ENCODE measurements at regions not wholly inside any gene's neighbourhood (a gene's known extent, or its start where the extent isn't known, plus 50 kb on each side); places are given as distances from the start of the nearest gene placed in this dataset.

DNA sequence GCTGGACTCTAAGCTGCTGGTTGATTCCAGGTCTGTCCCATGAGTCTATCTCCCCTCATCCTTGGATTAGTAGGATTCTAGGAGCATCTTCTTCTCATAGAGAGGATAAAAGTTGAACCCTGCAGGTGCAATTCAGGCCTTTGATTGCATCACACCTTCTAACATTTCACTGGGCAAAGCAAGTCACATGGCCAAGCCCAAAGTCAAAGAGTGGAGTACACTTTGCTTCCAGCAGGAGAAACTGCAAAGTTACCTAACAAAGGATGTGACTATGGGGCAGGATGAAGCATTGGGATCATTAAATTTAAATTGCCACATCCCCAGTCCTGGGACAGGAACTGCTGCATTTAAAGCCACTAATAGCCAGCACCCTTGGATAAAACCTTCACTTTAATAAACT lies 51.0 kb upstream of the EGFLAM start:
- H3K9me3 Mint-ChIP-seq = no peaks in the 10 kb centered on the region
- ATAC-seq (replicated peaks; ENCODE audit: extremely low read depth, poor library complexity, severe bottlenecking) (no peak), DNase-seq (ENCODE audit: low spot score in 2 of 2) (no peak)
- H3K4me1 Mint-ChIP-seq = no peaks in the 10 kb centered on the region
- H3K36me3 Mint-ChIP-seq (ENCODE audit: insufficient read depth) = no peaks in the 10 kb centered on the region
- no peak overlapping the region for H3K4me3 Mint-ChIP-seq
- H3K27me3 Mint-ChIP-seq = peaks cover 28% of the 10 kb centered on the region
- H3K27ac Mint-ChIP-seq (ENCODE audit: low read depth) = no peak overlapping the region

DNA sequence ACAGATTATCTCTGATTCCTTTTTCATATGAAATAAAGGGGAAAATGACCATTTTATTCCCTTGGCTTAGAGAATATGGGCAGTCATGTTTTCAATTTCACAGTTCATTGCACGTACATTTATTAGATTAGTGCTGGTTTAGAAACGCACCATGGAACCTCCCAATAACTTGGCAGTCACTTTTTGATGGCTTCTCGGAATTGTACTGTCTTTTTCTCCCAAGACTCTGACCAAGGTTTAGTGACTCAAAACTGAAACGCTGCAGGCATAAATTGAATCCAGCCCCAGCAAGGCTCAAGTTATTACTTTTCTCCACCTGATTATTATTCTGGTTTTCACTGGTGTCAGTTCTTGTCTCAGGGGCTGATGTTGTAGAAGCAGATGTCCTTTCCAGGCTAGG lies 55.6 kb upstream of the EGFLAM start:
- no peak overlapping the region for H3K27ac Mint-ChIP-seq (ENCODE audit: low read depth)
- ATAC-seq (replicated peaks; ENCODE audit: extremely low read depth, poor library complexity, severe bottlenecking) (no peak), DNase-seq (ENCODE audit: low spot score in 2 of 2) (no peak)
- H3K27me3 Mint-ChIP-seq = peaks cover 28% of the 10 kb centered on the region
- H3K9me3 Mint-ChIP-seq = peaks cover 6% of the 10 kb centered on the region
- H3K36me3 Mint-ChIP-seq (ENCODE audit: insufficient read depth) = no peaks in the 10 kb centered on the region
- no peaks in the 10 kb centered on the region for H3K4me1 Mint-ChIP-seq
- H3K4me3 Mint-ChIP-seq = no peak overlapping the region

DNA sequence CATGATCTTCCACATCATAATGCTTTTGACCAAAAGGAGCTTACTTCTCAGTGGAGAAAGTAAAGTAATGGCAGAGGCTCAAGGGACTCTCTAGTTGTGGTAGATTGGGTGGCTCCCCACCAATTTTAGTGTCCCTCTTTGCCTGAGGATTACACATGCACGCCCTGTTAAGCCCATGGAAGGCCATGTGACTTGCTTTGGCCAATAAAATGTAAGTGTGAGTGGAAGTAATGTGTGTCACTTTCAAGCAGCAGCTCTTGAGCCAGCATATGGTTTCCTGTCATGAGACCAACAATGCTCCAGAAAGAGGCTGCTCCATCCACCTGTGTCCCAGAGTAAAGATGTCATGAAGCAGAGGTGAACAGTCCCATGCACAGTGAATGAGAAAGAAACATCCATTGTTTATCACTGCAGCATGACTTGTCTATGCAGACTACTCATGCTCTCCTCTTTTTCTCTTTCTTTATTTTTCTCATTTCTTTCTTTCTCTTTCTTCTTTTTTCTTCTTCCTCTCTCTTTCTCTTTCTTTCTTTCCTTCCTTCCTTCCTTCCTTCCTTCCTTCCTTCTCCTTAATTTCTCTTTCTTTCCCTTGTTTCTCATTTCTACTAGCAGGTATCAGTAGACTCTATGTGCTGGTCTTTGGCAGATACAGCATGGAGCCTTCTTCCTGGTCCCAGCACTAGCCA lies 57.3 kb upstream of the EGFLAM start:
- DNase-seq (ENCODE audit: low spot score in 2 of 2) = no peak
- Mint-ChIP-seq H3K36me3 (ENCODE audit: insufficient read depth) (no peaks in the 10 kb centered on the region), H3K9me3 (peaks cover 6% of the 10 kb centered on the region), H3K4me3 (no peak overlapping the region), H3K27ac (ENCODE audit: low read depth) (no peak overlapping the region), H3K27me3 (peaks cover 40% of the 10 kb centered on the region), H3K4me1 (no peaks in the 10 kb centered on the region)
- ATAC-seq (replicated peaks; ENCODE audit: extremely low read depth, poor library complexity, severe bottlenecking) = no peak

DNA sequence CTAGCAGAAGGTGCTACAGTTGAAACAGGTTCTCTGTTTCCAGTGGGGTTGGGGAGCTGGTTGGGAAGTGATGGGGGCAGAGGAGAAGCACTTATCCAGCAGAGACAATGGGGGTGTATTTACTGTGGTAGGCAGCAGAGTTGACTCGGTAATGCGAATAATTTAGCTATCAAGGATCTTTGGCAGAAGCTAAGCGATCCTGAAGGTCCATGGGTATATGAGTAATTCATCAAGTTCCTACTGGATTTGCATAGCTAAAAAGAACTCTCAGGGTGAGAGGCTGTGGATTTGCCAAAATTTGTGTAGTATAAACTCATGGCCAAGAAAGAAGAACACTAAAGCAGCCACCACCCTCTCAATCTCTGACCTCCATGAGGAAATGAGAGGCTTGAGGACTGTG lies 61.2 kb upstream of the EGFLAM start:
- Mint-ChIP-seq H3K4me3 (no peak overlapping the region), H3K27ac (ENCODE audit: low read depth) (no peak overlapping the region)
- ATAC-seq (replicated peaks; ENCODE audit: extremely low read depth, poor library complexity, severe bottlenecking) = no peak

DNA sequence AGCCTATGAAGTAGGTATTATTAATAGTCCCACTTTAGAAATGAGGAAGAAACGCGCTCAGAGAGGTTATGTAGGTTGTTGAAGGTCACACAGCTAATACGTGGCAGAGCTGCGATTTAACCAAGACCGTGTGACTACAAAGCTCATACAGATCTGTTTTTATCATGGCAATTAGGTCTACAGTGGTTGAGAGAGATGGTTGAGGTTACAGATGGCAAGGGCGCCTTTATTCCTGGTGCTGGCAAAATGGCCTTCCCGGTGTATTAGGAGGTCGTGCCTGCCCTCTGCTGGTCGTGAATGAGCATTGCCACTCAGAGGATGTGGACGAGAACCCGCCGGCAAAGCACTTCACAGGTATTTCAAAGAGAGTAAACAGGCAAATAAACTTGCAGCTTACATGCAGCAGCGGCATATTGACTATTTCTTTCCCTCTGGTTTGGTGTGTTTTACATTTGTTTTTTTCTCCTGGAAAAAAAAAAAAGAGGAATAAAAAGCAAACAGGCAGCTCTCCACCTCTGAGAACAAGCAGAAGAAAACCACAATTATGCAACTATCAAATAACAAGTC lies 65.3 kb upstream of the EGFLAM start:
- H3K27me3 Mint-ChIP-seq = peaks cover 37% of the 10 kb centered on the region
- DNase-seq (ENCODE audit: low spot score in 2 of 2) (peak in 1 of 2 donors; percentile 15), ATAC-seq (replicated peaks; ENCODE audit: extremely low read depth, poor library complexity, severe bottlenecking) (peak; percentile 10)
- H3K9me3 Mint-ChIP-seq = no peaks in the 10 kb centered on the region
- H3K4me3 Mint-ChIP-seq = no peak overlapping the region
- no peaks in the 10 kb centered on the region for H3K4me1 Mint-ChIP-seq
- H3K27ac Mint-ChIP-seq (ENCODE audit: low read depth) = no peak overlapping the region
- no peaks in the 10 kb centered on the region for H3K36me3 Mint-ChIP-seq (ENCODE audit: insufficient read depth)

More for the DNA sequence above, 61.2 kb upstream of the EGFLAM start:
- no peaks in the 10 kb centered on the region for H3K4me1 Mint-ChIP-seq
- no peaks in the 10 kb centered on the region for H3K36me3 Mint-ChIP-seq (ENCODE audit: insufficient read depth)
- no peak for DNase-seq (ENCODE audit: low spot score in 2 of 2)
- H3K9me3 Mint-ChIP-seq = peaks cover 6% of the 10 kb centered on the region
- H3K27me3 Mint-ChIP-seq = peaks cover 37% of the 10 kb centered on the region

DNA sequence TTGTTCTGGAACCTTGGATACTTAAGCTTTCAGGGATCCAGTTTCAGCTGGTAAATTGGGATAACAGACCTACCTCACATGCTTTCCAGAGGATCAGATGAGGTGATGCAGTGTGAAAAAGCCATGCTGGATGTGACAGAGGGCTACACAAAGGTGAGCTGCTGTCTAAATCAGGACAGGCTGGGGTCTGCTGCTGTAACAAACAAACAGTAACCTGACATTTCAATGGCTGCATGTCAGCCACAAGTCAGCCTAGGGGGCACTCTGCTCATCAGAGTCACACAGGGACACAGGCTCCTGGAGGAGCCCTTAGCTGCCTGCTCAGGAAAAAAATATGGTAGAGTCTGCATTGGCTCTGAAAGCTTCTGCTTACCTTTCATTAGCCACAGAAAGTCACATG lies 66.7 kb upstream of the EGFLAM start:
- no peak overlapping the region for H3K27ac Mint-ChIP-seq (ENCODE audit: low read depth)
- H3K9me3 Mint-ChIP-seq = no peaks in the 10 kb centered on the region
- H3K27me3 Mint-ChIP-seq = peaks cover 30% of the 10 kb centered on the region
- no peaks in the 10 kb centered on the region for H3K36me3 Mint-ChIP-seq (ENCODE audit: insufficient read depth)
- H3K4me1 Mint-ChIP-seq = no peaks in the 10 kb centered on the region
- ATAC-seq (replicated peaks; ENCODE audit: extremely low read depth, poor library complexity, severe bottlenecking) = no peak
- no peak for DNase-seq (ENCODE audit: low spot score in 2 of 2)
- no peak overlapping the region for H3K4me3 Mint-ChIP-seq

DNA sequence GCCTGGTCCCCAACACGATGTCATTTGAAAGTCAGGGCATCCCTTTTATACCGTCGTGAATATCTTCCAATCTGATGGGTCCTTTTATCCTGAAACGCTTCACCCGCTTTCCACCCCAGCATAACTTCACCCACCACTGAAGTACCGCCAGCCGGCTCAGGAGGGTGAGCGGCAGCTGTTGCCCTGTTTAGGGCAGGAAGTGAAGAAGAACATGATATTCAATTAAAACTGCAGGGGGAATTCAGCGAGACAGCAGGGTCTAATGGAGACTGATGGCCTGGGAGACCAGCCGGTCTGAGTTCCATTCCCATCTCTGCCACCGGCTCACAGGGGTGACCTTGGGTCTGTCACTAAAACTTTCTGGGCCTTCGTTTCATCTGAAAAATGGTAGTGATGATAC lies 68.2 kb upstream of the EGFLAM start:
- H3K4me1 Mint-ChIP-seq = no peaks in the 10 kb centered on the region
- no peak overlapping the region for H3K4me3 Mint-ChIP-seq
- no peak for ATAC-seq (replicated peaks; ENCODE audit: extremely low read depth, poor library complexity, severe bottlenecking)
- H3K9me3 Mint-ChIP-seq = no peaks in the 10 kb centered on the region
- no peak overlapping the region for H3K27ac Mint-ChIP-seq (ENCODE audit: low read depth)
- H3K27me3 Mint-ChIP-seq = peaks cover 16% of the 10 kb centered on the region
- no peak for DNase-seq (ENCODE audit: low spot score in 2 of 2)
- no peaks in the 10 kb centered on the region for H3K36me3 Mint-ChIP-seq (ENCODE audit: insufficient read depth)

DNA sequence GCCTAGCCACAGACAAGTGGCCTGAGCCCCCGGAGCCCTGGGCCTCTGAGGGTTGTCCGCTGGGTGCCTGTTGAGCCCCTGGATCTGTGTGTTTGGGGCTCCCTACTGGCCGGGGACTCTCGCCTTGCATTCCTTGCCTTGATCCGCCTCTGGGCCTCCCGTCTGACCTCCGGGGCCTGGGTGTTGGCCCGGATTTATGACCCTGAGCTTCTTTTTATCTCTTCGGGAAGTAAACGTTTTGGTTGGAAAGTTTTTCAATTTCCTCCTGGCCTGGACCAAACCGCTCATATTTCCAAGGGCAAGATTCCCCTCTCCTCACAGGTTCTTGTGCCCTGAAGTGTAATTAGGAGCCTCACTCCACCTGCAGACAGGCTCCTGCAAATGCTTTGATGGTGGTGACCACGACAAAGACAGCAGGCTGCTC lies 69.3 kb upstream of the EGFLAM start:
- Mint-ChIP-seq H3K27me3 (peaks cover 6% of the 10 kb centered on the region), H3K36me3 (ENCODE audit: insufficient read depth) (no peaks in the 10 kb centered on the region), H3K27ac (ENCODE audit: low read depth) (no peak overlapping the region), H3K9me3 (no peaks in the 10 kb centered on the region), H3K4me1 (no peaks in the 10 kb centered on the region), H3K4me3 (no peak overlapping the region)
- ATAC-seq (replicated peaks; ENCODE audit: extremely low read depth, poor library complexity, severe bottlenecking) (no peak), DNase-seq (ENCODE audit: low spot score in 2 of 2) (no peak)

DNA sequence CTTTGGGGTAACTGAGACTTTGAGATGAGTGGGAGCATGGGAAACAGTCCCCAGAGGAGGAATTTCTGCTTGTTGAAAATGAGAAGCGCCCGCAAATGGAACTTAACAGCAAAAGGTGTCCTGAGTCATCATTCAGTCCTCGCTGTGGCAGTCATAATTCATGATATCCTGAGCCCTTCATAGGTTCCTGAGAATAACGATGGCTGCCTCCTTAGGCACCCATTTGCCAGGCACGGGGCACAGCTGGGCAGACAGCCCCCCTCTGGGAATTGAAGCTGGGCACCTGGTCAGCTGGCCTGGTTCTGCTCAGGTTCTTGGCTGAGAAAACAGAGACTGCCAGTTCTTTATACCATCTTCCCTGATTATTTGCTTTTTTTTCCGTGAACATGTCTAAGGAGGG lies 69.8 kb upstream of the EGFLAM start:
- ATAC-seq (replicated peaks; ENCODE audit: extremely low read depth, poor library complexity, severe bottlenecking) (no peak), DNase-seq (ENCODE audit: low spot score in 2 of 2) (no peak)
- Mint-ChIP-seq H3K4me3 (no peak overlapping the region), H3K9me3 (no peaks in the 10 kb centered on the region), H3K36me3 (ENCODE audit: insufficient read depth) (no peaks in the 10 kb centered on the region), H3K27me3 (peaks cover under 1% of the 10 kb centered on the region), H3K4me1 (no peaks in the 10 kb centered on the region), H3K27ac (ENCODE audit: low read depth) (no peak overlapping the region)

DNA sequence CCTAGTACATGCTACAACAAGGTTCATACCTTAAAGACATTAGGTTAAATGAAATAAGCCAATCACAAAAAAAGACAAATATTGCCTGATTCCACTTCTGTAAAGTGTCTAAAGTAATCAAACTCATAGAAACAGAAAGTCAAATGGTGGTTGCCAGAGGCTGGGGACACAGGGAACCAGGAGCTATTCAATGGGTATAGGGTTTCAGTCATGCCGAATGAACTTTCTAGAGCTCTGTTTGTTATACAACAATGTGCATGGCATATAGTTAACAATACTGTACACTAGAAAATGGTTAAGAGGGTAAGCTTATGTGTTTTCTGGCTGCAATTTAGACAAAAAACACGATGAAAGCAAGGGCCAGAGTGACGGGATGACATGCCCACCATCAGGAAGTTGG lies 70.8 kb upstream of the EGFLAM start:
- ATAC-seq (replicated peaks; ENCODE audit: extremely low read depth, poor library complexity, severe bottlenecking) (no peak), DNase-seq (ENCODE audit: low spot score in 2 of 2) (no peak)
- no peak overlapping the region for H3K4me3 Mint-ChIP-seq
- no peaks in the 10 kb centered on the region for H3K27me3 Mint-ChIP-seq
- no peaks in the 10 kb centered on the region for H3K4me1 Mint-ChIP-seq
- no peak overlapping the region for H3K27ac Mint-ChIP-seq (ENCODE audit: low read depth)
- no peaks in the 10 kb centered on the region for H3K9me3 Mint-ChIP-seq
- H3K36me3 Mint-ChIP-seq (ENCODE audit: insufficient read depth) = no peaks in the 10 kb centered on the region

DNA sequence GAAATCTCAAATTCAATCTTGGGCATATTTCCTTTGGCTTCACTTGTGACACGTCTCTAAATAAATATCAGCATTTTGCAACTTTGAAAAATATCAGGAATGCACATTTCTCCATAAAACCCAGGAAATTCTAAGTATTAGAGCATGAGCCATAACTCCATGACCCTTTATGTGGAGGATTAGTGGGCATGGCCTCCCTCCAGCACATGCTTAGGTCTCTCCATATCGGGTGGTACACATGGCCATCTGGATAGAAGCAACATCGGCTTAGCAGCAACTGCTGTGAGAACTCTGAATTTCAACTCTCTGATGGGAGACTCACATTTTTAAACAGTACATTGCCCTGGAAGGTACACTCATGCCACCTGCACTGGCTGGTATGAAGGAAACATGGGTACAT lies 73.7 kb upstream of the EGFLAM start:
- Mint-ChIP-seq H3K4me1 (no peaks in the 10 kb centered on the region), H3K9me3 (no peaks in the 10 kb centered on the region), H3K36me3 (ENCODE audit: insufficient read depth) (no peaks in the 10 kb centered on the region)

DNA sequence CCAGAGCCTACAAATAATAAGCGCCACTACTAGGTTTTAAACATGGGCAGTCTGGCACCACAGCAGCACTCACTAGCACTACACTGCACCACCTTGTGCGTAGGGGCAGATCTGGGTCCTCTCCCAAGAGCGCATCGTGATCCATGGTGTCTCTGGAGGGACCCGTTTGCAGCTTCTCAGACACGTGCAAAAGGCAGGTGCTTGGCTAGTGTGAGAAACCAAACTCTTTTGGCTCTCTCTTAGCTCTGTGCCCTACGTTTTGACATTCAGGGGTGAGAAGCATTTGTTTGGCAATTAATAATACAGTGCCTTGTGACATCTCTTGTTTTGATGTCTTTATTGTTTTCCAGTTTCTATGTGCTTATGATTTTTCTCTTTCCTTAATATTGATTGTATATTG lies 75.4 kb upstream of the EGFLAM start:
- Mint-ChIP-seq H3K27ac (ENCODE audit: low read depth) (no peak overlapping the region), H3K27me3 (peaks cover 28% of the 10 kb centered on the region), H3K9me3 (no peaks in the 10 kb centered on the region), H3K36me3 (ENCODE audit: insufficient read depth) (no peaks in the 10 kb centered on the region), H3K4me1 (no peaks in the 10 kb centered on the region), H3K4me3 (no peak overlapping the region)
- no peak for ATAC-seq (replicated peaks; ENCODE audit: extremely low read depth, poor library complexity, severe bottlenecking)
- no peak for DNase-seq (ENCODE audit: low spot score in 2 of 2)

More for the DNA sequence above, 73.7 kb upstream of the EGFLAM start:
- DNase-seq (ENCODE audit: low spot score in 2 of 2) (no peak), ATAC-seq (replicated peaks; ENCODE audit: extremely low read depth, poor library complexity, severe bottlenecking) (no peak)
- Mint-ChIP-seq H3K4me3 (no peak overlapping the region), H3K27ac (ENCODE audit: low read depth) (no peak overlapping the region), H3K27me3 (peaks cover 14% of the 10 kb centered on the region)

DNA sequence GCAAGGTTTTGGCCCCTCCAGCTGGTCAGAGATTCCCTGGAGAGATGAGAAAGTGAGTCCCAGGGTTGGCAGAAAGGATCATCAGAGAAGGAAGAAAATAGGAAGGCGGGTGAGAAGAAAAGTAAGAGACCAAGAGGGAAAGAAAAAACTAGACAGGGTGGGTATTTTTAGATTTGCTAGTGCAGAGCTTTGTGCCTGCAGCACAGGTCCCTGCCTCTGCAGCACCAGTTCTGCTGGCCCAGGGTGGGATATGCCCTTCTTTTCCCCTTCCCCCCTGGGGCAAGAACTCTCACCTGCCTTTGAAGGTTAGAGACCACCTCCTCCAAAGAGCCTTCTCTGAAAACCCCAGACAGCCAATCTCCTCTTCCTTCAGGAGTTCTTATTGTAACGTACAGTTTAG lies 90.3 kb upstream of the EGFLAM start:
- Mint-ChIP-seq H3K36me3 (ENCODE audit: insufficient read depth) (no peaks in the 10 kb centered on the region), H3K9me3 (no peaks in the 10 kb centered on the region), H3K27ac (ENCODE audit: low read depth) (no peak overlapping the region), H3K4me3 (no peak overlapping the region), H3K4me1 (no peaks in the 10 kb centered on the region), H3K27me3 (no peaks in the 10 kb centered on the region)
- DNase-seq (ENCODE audit: low spot score in 2 of 2) (no peak), ATAC-seq (replicated peaks; ENCODE audit: extremely low read depth, poor library complexity, severe bottlenecking) (no peak)
